ENCODE measurements at regions not wholly inside any gene's neighbourhood (a gene's known extent, or its start where the extent isn't known, plus 50 kb on each side); places are given as distances from the start of the nearest gene placed in this dataset.

GRCh38 chr5:158514319-158514985 lies 585.3 kb downstream of the EBF1 start:
- Histone ChIP-seq H3K79me2 (ENCODE audit: control insufficient read depth, insufficient read depth, low read length) (no peaks in the 10 kb centered on the region), H2AFZ (ENCODE audit: control insufficient read depth, low read depth, low read length) (no peak overlapping the region), H3K4me3 (no peak overlapping the region), H3K27ac (ENCODE audit: control insufficient read depth, insufficient read depth) (no peak overlapping the region), H3K27me3 (replicated peaks in 1 of 2; ENCODE audit: control insufficient read depth in 2 of 2, insufficient read depth in 2 of 2, low read length in 1 of 2) (no peaks in the 10 kb centered on the region), H3K4me1 (ENCODE audit: control insufficient read depth, insufficient read depth, low read length) (peaks cover 4% of the 10 kb centered on the region), H3K9me3 (replicated peaks; ENCODE audit: control insufficient read depth, insufficient read depth, low read length) (no peaks in the 10 kb centered on the region), H3K36me3 (ENCODE audit: control insufficient read depth in 2 of 2, insufficient read depth in 2 of 2, low read length in 1 of 2) (no peaks in the 10 kb centered on the region), H4K20me1 (ENCODE audit: control insufficient read depth, insufficient read depth) (no peaks in the 10 kb centered on the region), H3K4me2 (ENCODE audit: control insufficient read depth, insufficient read depth) (no peak overlapping the region), H3K9ac (ENCODE audit: control insufficient read depth, insufficient read depth, low read length) (no peak overlapping the region)
- intact Hi-C loops (cut with micrococcal nuclease; ENCODE audit: unreplicated experiment): no loop called here
- ChIA-PET CTCF (interaction anchor here (1.2 kb wide), 1 partner anchor 340 kb away, joined by 3 read pairs; no protein-coding TSS in a partner anchor), SMC1A (ENCODE audit: uncharacterized antibody, unreplicated experiment) (interaction anchor here (0.6 to 1.9 kb wide), 8 partner anchors 10 to 213 kb away, joined by 3 to 9 read pairs (median 3); no protein-coding TSS in a partner anchor), RAD21 (ENCODE audit: unreplicated experiment) (interaction anchor here (1.4 kb wide), 1 partner anchor 45 kb away, joined by 3 read pairs; no protein-coding TSS in a partner anchor), POLR2A (no interaction called here)
- in situ Hi-C loops (cut with MboI): no loop called here
- 11% methylated on average over 1 of the region's 1 CpG for WGBS (ENCODE audit: insufficient coverage, insufficient replicate concordance, low lambda C conversion rate, missing lambda C conversion rate)
- DNase-seq (ENCODE audit: low read depth, low spot score): no peak
- TF ChIP-seq JUNB (IDR thresholded peaks at IDR 0.05): no peak
- no peak for TF ChIP-seq CBX3 (IDR thresholded peaks at IDR 0.05; ENCODE audit: borderline replicate concordance, low read depth)
- no peak for TF ChIP-seq BHLHE40 (IDR thresholded peaks at IDR 0.05; ENCODE audit: borderline replicate concordance in 1 of 2, low read depth in 2 of 2, low read length in 1 of 2)
- TF ChIP-seq ZNF217 (IDR thresholded peaks at IDR 0.05): no peak
- TF ChIP-seq CHD4 (IDR thresholded peaks at IDR 0.05): no peak
- FAIRE-seq: no peak
- BruUV-seq (replicated peaks): no TSS peak
- ATAC-seq: no peak
